Esophagus squamous epithelium (tissue), 5 donors: ENCODE measurements at regions not wholly inside any gene's neighbourhood (a gene's known extent, or its start where the extent isn't known, plus 50 kb on each side); places are given as distances from the start of the nearest gene placed in this dataset.

Experiments used
- DNase-seq: peaks from one replicate; lab custom pipeline; 2025; lab: John Stamatoyannopoulos, UW
- H3K27ac ChIP-seq, 4 donors: fragments of 200-600 bp; sonication (generic); one replicate each; pipeline ENCODE4 v1.5.1; 2016 to 2019; ENCODE audit warnings: mild to moderate bottlenecking in 1 of 4
- H3K27me3 ChIP-seq, 4 donors: fragments of 200-600 bp; sonication (generic); 1 replicate in 3 of 4; 2 replicates in 1 of 4; pipeline versions ENCODE4 v1.5.1 to v1.6.0; 2017 to 2021; ENCODE audit warnings: antibody characterized with exemption in 1 of 4
- H3K36me3 ChIP-seq, 3 donors: fragments of 200-600 bp; sonication (generic); one replicate each; pipeline ENCODE4 v1.5.1; 2016 to 2019
- H3K4me1 ChIP-seq, 3 donors: fragments of 200-600 bp; sonication (generic); one replicate each; pipeline ENCODE4 v1.5.1; 2017 to 2019
- H3K4me3 ChIP-seq, 4 donors: fragments of 200-600 bp; sonication (generic); 1 replicate in 3 of 4; 2 replicates in 1 of 4; pipeline ENCODE4 v1.5.1; 2016 to 2019; ENCODE audit warnings: mild to moderate bottlenecking in 2 of 4, moderate library complexity in 1 of 4
- H3K9me3 ChIP-seq, 3 donors: fragments of 200-600 bp; sonication (generic); one replicate each; pipeline ENCODE4 v1.5.1; 2016 to 2019
- POLR2A ChIP-seq, 4 donors: fragments of 450-650 bp; IDR thresholded peaks; one replicate each; pipeline ENCODE4 v1.6.1; 2017; ENCODE audit warnings: antibody characterized with exemption in 4 of 4, mild to moderate bottlenecking in 4 of 4, moderate library complexity in 3 of 4
- WGBS, 2 donors: methylation state at CpG; one replicate each; pipeline ENCODE4 v1.1.5; 2018; 5-methylcytosine and 5-hydroxymethylcytosine counted together
- intact Hi-C: fragments of 100-400 bp; cut with DNase I; formaldehyde crosslinking; loops from one replicate; pipeline ENCODE4 v1.15.0; 2022
- TF ChIP-seq, protein P1 (sequence below), 6 experiments: fragments of 450-650 bp in 4 of 6; fragments of 200-600 bp in 2 of 6; sonication (generic) in 2 of 6; IDR thresholded peaks; one replicate each; pipeline ENCODE4 v1.5.1; 2016 to 2019; ENCODE audit warnings: antibody characterized with exemption in 6 of 6, mild to moderate bottlenecking in 4 of 6, moderate library complexity in 4 of 6
- donor health status: DM: yes; HTN: yes; CAD: no.

- no peak for DNase-seq
- WGBS, 2 donors = 67 to 70% methylated on average over 3 of the region's 3 CpGs
- intact Hi-C loops = no loop called here
- Histone ChIP-seq H3K36me3 (no peaks in the 10 kb centered on the region), H3K9me3 (no peaks in the 10 kb centered on the region), H3K4me3 (no peak overlapping the region), H3K4me1 (peaks cover 0 to 7% (median 0%) of the 10 kb centered on the region in 3 donors), H3K27me3 (no peaks in the 10 kb centered on the region), H3K27ac (no peak overlapping the region)
- TF ChIP-seq POLR2A (IDR thresholded peaks at IDR 0.05) = no peak
- TF ChIP-seq, protein P1, sequence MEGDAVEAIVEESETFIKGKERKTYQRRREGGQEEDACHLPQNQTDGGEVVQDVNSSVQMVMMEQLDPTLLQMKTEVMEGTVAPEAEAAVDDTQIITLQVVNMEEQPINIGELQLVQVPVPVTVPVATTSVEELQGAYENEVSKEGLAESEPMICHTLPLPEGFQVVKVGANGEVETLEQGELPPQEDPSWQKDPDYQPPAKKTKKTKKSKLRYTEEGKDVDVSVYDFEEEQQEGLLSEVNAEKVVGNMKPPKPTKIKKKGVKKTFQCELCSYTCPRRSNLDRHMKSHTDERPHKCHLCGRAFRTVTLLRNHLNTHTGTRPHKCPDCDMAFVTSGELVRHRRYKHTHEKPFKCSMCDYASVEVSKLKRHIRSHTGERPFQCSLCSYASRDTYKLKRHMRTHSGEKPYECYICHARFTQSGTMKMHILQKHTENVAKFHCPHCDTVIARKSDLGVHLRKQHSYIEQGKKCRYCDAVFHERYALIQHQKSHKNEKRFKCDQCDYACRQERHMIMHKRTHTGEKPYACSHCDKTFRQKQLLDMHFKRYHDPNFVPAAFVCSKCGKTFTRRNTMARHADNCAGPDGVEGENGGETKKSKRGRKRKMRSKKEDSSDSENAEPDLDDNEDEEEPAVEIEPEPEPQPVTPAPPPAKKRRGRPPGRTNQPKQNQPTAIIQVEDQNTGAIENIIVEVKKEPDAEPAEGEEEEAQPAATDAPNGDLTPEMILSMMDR (IDR thresholded peaks at IDR 0.05) = no peak
These were observed 210.8 kb upstream of the GYPA start for GRCh38 chr4:144351306-144351705.

GRCh38 chr4:144353292-144353691, 212.8 kb upstream of the GYPA start:
- DNase-seq = no peak
- intact Hi-C loops = no loop called here
- Histone ChIP-seq H3K9me3 (no peaks in the 10 kb centered on the region), H3K36me3 (no peaks in the 10 kb centered on the region), H3K4me3 (no peak overlapping the region), H3K27me3 (no peaks in the 10 kb centered on the region), H3K4me1 (peaks cover 0 to 7% (median 0%) of the 10 kb centered on the region in 3 donors), H3K27ac (no peak overlapping the region)
- TF ChIP-seq POLR2A (IDR thresholded peaks at IDR 0.05) = no peak
- TF ChIP-seq, protein P1 (IDR thresholded peaks at IDR 0.05) = no peak
- 44 to 46% methylated on average over 5 of the region's 5 CpGs for WGBS, 2 donors

DNA sequence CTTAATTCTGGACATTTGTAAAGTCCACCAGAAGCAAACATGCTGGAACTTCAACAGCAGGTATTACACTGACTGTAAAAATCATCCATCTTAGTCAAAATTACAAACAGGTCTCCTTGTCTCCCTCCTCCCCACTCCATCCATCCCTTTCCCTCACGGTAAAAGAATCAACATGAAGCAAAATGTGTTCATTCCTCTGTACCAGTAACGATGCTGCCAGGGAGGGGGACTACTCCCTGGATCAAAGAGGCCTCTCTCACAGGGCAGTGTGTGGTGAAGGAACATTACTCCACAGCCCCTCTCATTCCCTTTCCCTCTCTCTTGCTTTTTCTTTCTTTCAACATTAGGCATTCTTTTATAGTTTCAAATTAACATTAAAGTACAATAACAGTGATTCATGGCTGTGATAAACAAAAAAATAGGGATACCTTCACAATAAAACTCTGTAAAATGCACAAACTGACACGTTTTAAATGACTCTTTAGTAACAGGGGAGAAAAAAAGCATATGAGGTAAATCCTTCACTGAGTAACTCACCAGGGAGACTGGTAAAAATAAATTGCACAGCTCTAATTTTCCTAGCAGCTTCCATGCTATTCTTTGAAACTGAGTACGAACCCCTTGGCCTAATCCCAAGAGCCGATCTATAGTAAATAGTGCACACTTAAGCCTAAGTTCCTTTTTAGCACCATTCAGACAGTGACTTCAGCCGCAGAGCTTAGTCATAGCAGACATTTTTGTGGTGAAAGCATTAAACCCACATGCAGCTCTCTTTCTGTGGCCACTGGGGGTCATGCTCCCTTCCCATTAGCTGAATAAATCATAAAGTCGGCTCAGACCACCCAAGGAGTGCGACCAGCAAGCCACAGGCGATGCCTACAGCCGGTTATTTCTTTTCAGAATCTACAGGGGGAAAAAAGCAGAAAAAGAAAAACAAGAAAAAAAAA, 215.6 kb upstream of the GYPA start:
- Histone ChIP-seq H3K9me3 (no peaks in the 10 kb centered on the region), H3K4me1 (peaks cover 0 to 7% (median 0%) of the 10 kb centered on the region in 3 donors), H3K4me3 (no peak overlapping the region), H3K36me3 (no peaks in the 10 kb centered on the region), H3K27ac (no peak overlapping the region), H3K27me3 (no peaks in the 10 kb centered on the region)
- intact Hi-C loops = no loop called here
- TF ChIP-seq, protein P1 (IDR thresholded peaks at IDR 0.05) = no peak
- no peak for TF ChIP-seq POLR2A (IDR thresholded peaks at IDR 0.05)
- 21% methylated on average over 10 of the region's 10 CpGs for WGBS, 2 donors
- DNase-seq = no peak

DNA sequence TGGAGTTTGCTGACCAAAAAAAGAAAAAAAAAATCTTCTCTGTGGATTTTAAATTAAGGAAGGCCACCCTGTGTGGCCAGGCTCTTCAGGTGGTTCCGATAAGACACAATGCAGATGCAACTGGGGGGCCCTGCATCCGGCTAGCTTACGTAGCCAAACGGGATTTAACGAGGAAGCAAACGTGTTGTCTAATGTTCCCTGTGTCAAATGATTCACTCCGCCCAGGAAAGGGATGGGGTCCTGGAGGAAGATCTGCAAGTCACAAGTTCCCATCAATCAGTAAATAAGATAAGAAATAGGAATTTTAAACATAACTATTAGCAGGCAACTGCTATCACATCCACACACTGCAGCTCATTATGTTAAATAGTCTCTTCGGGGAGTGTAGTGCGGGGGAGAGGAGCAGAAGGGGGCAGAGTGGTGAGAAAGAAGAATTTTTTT, 216.4 kb upstream of the GYPA start:
- no peaks in the 10 kb centered on the region for H3K9me3 ChIP-seq
- H3K4me1 ChIP-seq = peaks cover 0 to 7% (median 0%) of the 10 kb centered on the region in 3 donors
- 60 to 66% methylated on average over 9 of the region's 9 CpGs for WGBS, 2 donors
- TF ChIP-seq, protein P1 (IDR thresholded peaks at IDR 0.05) = no peak
- TF ChIP-seq POLR2A (IDR thresholded peaks at IDR 0.05) = no peak
- no peaks in the 10 kb centered on the region for H3K27me3 ChIP-seq
- no peak overlapping the region for H3K4me3 ChIP-seq
- intact Hi-C loops = no loop called here
- DNase-seq = no peak
- no peak overlapping the region for H3K27ac ChIP-seq
- no peaks in the 10 kb centered on the region for H3K36me3 ChIP-seq

- intact Hi-C loops = no loop called here
These were observed 217.5 kb upstream of the GYPA start for GRCh38 chr4:144357975-144358374.

More at GRCh38 chr4:144357975-144358374, 217.5 kb upstream of the GYPA start:
- Histone ChIP-seq H3K27ac (no peak overlapping the region), H3K4me1 (peaks cover 0 to 6% (median 0%) of the 10 kb centered on the region in 3 donors), H3K9me3 (no peaks in the 10 kb centered on the region), H3K4me3 (no peak overlapping the region), H3K36me3 (no peaks in the 10 kb centered on the region), H3K27me3 (no peaks in the 10 kb centered on the region)
- 41 to 42% methylated on average over 3 of the region's 3 CpGs for WGBS, 2 donors
- TF ChIP-seq, protein P1 (IDR thresholded peaks at IDR 0.05) = no peak
- TF ChIP-seq POLR2A (IDR thresholded peaks at IDR 0.05) = no peak
- no peak for DNase-seq
